HG03175 (cell line): ENCODE measurements at regions not wholly inside any gene's neighbourhood (a gene's known extent, or its start where the extent isn't known, plus 50 kb on each side); places are given as distances from the start of the nearest gene placed in this dataset.

ENCODE experiments used
- ATAC-seq: cut with Tn5 transposase; IDR thresholded peaks from one replicate; pipeline ENCODE4 v1.9.1; 2021; ENCODE audit warnings: mild to moderate bottlenecking, moderate library complexity; ENCODE audit not compliant: unreplicated experiment

- no peak for ATAC-seq
Measured at GRCh38 chr16:86632206-86632605, 53.9 kb downstream of the FOXL1 start.

DNA sequence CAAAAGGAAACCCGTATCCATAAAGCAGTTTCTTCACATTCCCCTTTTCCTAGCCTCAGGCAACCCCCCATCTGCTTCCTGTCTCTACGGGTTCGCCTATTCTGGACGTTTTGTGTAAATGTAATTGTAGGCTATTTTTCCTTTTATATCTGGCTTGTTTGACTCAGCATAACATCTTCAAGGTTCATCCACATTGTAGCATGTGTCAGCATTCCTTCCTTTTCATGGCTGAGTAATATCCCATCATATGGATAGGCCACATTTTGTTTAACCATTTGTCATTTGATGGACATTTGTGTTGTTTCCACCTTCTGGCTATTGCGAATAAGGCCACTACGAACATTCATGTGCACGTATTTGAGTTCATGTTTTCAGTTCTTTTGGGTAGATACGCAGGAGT, 54.6 kb downstream of the FOXL1 start:
- ATAC-seq = no peak

DNA sequence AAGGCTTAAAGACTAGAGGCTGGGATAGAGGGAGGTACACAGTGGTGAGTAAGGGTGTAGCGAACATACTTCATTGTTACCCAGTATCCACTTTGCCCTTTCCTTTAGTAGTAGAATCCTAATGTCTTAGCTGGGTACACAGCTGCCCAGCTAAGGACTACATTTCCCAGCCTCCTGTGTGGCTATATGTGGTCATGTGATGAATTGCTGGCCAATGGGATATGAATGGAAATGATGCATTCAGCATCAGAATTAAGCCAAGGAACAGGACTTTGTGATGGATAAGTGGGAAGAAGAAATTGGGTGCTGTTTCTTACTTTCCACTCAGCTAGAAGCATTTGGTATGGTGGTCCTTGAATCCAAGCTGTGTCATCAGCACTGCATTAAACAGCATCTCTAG, 55.9 kb downstream of the FOXL1 start:
- ATAC-seq = no peak

GRCh38 chr16:86635176-86635876, 57.0 kb downstream of the FOXL1 start:
- ATAC-seq = no peak

DNA sequence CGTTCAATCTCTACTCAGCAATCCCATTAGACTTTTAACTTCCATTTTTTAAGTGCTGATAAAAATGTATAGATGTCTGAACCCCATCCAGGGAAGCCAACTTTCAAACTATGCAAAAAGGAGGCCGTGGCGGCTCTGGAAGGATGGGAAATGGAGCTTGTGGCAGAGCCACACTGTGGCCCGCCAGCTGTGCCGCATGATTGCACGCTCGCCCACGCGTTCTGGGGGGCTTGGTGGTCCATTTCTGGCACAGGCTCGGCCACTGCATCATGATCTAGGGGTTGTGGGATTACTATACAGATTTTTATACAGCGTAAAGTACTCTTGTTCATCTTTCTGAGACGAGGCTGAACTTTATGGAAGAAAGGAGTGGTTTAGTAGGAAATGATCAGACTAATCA, 57.6 kb downstream of the FOXL1 start:
- no peak for ATAC-seq

- ATAC-seq = no peak
Measured at GRCh38 chr16:86637744-86638143, 59.4 kb downstream of the FOXL1 start.

GRCh38 chr16:86638642-86639041, 60.3 kb downstream of the FOXL1 start:
- no peak for ATAC-seq

DNA sequence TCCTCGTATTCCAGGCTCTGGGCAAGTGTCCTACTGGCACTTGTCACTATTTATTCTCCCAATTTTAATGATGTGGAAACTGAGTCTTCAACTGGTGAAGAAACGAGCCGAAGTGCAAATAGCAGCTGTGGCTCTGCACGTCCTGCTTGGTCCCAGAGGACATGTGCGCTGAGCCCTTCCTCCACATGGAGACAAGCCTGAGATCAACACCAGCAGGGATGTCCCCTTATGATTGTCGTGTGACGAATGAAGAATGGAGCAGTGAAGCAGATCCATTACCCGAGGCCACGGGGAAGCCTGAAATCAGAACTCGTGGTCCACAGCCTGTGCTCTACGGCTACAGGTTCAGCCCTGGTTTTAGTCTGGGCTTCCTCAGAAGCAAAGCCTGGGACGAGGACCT, 61.0 kb downstream of the FOXL1 start:
- no peak for ATAC-seq

DNA sequence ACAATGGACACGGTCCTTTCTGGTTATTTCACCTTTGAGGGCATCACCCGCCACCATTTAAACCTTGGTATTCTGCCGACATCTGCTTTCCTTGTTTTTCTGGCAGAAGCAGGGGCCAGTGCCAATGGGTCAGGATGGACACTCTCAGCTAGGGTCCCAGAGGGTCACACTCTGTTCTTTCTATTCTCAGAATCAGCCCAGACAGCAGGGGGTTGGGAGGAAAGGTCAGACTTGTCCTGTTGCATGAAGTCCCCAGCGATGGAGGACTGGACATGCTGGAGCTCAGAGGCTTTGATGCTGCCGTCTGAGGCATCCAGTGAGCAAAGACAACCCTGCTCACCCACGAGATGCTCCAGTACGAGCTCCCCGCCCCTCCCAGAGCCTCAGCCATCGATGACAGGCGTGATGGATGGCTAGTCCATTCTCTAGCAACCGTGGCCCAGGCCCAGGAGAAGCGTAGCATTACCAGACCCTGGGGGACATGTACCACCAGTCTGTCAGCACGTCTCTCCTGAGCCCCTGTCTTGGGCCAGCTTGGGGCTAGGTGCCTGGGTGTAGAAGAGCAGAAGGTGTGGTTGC, 62.0 kb downstream of the FOXL1 start:
- ATAC-seq = no peak

GRCh38 chr16:86642087-86642486, 63.7 kb downstream of the FOXL1 start:
- no peak for ATAC-seq

DNA sequence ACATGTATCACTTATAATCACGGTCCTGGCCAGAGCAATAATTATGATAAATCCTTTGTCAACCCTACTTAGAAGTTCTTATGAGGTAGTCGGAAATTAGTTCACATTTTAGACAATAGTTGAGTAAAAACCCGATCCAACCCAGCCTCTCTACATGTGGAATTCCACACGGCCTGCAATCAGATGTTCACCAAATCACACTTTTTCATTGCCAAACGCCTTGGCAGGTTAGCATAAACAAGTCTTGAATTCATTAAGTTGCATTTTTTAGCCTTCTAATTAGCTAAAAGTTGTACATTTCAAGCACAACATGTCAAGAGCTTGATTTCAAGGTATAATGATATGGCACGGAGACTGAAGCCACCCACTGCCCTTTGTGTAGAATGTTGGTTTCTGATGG, 65.3 kb downstream of the FOXL1 start:
- no peak for ATAC-seq

DNA sequence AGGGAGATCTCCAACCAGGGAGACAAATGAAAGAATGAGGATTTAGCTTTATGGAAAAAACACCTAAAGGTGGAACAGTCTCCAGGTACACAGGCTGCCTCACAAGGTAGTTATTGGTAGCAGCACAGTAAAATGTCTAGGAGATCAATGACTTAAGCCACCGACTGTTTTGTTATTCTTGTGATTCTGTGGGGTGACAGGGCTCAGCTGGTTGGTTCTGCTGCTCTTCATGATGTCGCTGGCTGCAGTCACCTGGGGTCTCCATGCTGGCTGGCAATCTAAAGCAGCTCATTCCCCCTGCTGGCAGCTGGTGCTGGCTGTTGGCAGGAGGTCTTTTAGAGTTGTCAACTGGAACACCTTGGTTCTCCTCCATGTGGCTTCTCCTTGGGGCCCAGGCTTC, 69.2 kb downstream of the FOXL1 start:
- ATAC-seq = no peak

- no peak for ATAC-seq
Measured at GRCh38 chr16:86649875-86650274, 71.5 kb downstream of the FOXL1 start.

DNA sequence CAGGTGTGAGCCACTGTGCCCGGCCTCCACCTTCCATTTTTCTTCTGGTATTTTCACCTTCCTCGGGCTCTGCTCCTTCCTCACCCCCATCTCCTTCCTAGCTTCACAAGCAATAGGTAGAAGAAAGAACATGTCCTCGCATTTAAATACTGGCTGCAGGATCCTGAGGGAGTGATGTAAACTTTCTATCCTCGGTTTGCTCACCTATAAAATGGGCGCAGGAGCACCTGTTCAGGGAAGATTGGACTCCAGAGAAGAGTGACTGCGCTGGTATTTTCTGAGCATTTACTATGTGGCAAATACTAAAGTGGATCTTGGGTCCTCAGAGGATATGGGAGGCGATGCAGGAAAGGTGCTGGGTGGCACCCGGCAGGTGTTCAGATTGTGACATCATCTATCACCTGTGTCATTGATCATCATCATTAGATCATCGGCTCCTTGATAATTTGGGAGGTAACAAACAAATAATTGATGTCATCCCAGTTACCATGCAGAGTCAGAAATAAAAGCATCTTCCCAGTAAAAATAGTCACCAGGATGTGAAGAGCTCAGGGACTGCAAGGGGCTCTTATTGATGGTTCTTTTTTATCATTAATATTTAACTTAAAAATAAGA, 72.8 kb downstream of the FOXL1 start:
- ATAC-seq = no peak

- no peak for ATAC-seq
Measured at GRCh38 chr16:86651823-86652222, 73.5 kb downstream of the FOXL1 start.

- no peak for ATAC-seq
Measured at GRCh38 chr16:86653285-86654006, 75.1 kb downstream of the FOXL1 start.

DNA sequence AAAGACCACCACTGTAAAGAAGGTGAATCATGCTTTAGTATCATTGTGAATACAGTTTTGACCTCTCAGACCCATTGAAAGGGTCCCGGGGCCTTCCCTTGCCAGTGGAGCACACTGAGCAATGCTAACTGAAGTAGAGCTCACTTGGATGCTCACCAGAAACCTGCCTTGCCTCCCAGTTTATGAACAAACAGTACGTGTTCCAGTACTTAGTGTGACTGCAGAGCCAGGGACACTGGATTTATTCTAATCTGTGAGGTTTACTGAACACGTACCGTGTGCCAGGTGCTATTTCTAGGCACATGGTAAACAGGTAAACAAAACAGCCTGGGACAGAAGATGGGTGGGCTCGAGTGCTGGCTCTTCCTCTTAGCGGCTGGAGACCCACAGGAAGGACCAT, 79.6 kb downstream of the FOXL1 start:
- no peak for ATAC-seq

DNA sequence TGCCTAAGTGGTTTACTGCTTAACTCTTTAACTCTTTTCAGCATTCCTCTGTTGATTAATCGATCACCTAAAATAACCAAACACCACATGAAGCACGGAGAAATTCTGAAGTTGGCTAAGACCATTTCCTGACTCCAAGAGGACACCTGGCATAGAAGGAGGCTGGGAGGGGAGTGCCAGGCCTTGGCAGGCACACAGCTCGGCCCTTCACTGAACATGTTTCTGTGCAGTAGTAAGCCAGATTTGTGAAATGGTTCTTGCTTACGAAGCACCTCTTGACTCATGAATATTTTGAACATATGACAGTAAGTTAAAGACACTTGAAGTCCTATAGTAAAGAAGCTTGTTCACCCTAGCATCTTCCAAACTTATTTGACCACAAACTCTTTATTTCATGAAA, 82.3 kb downstream of the FOXL1 start:
- no peak for ATAC-seq

GRCh38 chr16:86661706-86662105, 83.4 kb downstream of the FOXL1 start:
- ATAC-seq = no peak

DNA sequence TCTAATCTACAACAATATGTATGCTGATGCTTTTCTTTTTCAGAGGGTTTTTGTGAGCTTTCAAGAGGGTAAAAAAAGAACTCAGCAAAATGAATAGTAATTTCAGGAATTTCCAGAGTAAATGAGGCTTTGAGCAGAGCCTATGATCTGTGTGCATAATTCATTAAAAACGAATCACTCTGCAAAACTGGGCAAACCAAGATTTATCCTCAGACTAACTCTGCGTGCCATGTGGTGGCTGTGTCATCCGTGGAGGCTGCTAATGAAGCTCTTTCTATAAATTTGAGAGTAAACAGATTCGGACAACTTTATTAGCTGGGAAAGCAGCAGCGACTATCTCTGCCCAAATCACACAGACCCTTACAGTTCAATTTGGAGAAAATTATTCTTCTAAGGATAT, 83.8 kb downstream of the FOXL1 start:
- ATAC-seq = no peak

DNA sequence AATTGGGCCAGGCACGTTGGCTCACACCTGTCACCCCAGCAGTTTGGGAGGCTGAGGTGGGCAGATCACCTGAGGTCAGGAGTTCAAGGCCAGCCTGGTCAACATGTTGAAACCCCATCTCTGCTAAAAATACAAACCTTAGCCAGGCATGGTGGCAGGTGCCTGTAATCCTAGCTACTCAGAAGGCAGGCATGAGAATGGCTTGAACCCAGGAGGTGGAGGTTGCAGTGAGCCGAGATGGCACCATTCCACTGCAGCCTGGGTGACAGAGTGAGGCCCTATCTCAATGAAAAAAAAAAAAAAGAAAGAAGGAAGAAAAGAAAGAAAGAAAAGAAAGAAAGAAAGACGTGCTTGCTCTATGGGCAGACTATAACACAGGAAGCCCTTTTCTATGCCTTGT, 84.4 kb downstream of the FOXL1 start:
- no peak for ATAC-seq
